ENCODE measurements at regions not wholly inside any gene's neighbourhood (a gene's known extent, or its start where the extent isn't known, plus 50 kb on each side); places are given as distances from the start of the nearest gene placed in this dataset.
"Not testable (repeated sequence)": the region's sequence is repeated elsewhere in the genome, so short reads cannot be mapped to it uniquely, and the experiment has no call there.

- DNase-seq: no peak
- Histone ChIP-seq H3K27me3 (ENCODE audit: low read length) (no peaks in the 10 kb centered on the region), H3K36me3 (ENCODE audit: insufficient read depth, low read length) (no peaks in the 10 kb centered on the region), H3K79me2 (ENCODE audit: low read length) (no peaks in the 10 kb centered on the region), H3K4me2 (ENCODE audit: low read depth, low read length, poor library complexity, severe bottlenecking) (no peak overlapping the region), H2AFZ (ENCODE audit: low read length) (no peak overlapping the region), H3K4me1 (ENCODE audit: low read length) (no peaks in the 10 kb centered on the region), H3K9me2 (replicated peaks; ENCODE audit: insufficient read depth, low read length) (no peaks in the 10 kb centered on the region), H4K20me1 (ENCODE audit: insufficient read depth, low read depth, low read length) (no peaks in the 10 kb centered on the region), H3K9ac (ENCODE audit: low read length) (no peak overlapping the region), H3K4me3 (ENCODE audit: low read length) (no peak overlapping the region), H3K9me3 (ENCODE audit: low read length) (peaks cover 17% of the 10 kb centered on the region), H3K27ac (ENCODE audit: low read length) (no peak overlapping the region)
These were observed 166.4 kb upstream of the PPP1R3A start for GRCh38 chr7:114085313-114085591.

GRCh38 chr7:114084472-114085312 lies 165.9 kb upstream of the PPP1R3A start:
- H3K4me2 ChIP-seq (ENCODE audit: low read depth, low read length, poor library complexity, severe bottlenecking): no peak overlapping the region
- no peaks in the 10 kb centered on the region for H3K79me2 ChIP-seq (ENCODE audit: low read length)
- H3K4me3 ChIP-seq (ENCODE audit: low read length): no peak overlapping the region
- no peaks in the 10 kb centered on the region for H4K20me1 ChIP-seq (ENCODE audit: insufficient read depth, low read depth, low read length)
- H3K27me3 ChIP-seq (ENCODE audit: low read length): no peaks in the 10 kb centered on the region
- DNase-seq: no peak
- H3K36me3 ChIP-seq (ENCODE audit: insufficient read depth, low read length): no peaks in the 10 kb centered on the region
- H3K9ac ChIP-seq (ENCODE audit: low read length): no peak overlapping the region
- no peak overlapping the region for H3K27ac ChIP-seq (ENCODE audit: low read length)
- H3K4me1 ChIP-seq (ENCODE audit: low read length): no peaks in the 10 kb centered on the region
- no peaks in the 10 kb centered on the region for H3K9me2 ChIP-seq (replicated peaks; ENCODE audit: insufficient read depth, low read length)
- no peak overlapping the region for H2AFZ ChIP-seq (ENCODE audit: low read length)
- H3K9me3 ChIP-seq (ENCODE audit: low read length): peaks cover 13% of the 10 kb centered on the region

- H3K4me1 ChIP-seq (ENCODE audit: low read length): no peaks in the 10 kb centered on the region
- no peak overlapping the region for H3K4me2 ChIP-seq (ENCODE audit: low read depth, low read length, poor library complexity, severe bottlenecking)
- no peaks in the 10 kb centered on the region for H4K20me1 ChIP-seq (ENCODE audit: insufficient read depth, low read depth, low read length)
- H3K27ac ChIP-seq (ENCODE audit: low read length): no peak overlapping the region
- H3K36me3 ChIP-seq (ENCODE audit: insufficient read depth, low read length): no peaks in the 10 kb centered on the region
- H3K4me3 ChIP-seq (ENCODE audit: low read length): no peak overlapping the region
- DNase-seq: no peak
- H2AFZ ChIP-seq (ENCODE audit: low read length): no peak overlapping the region
- no peak overlapping the region for H3K9ac ChIP-seq (ENCODE audit: low read length)
- peaks cover 10% of the 10 kb centered on the region; the same call in 1 of the 2 replicates for H3K9me3 ChIP-seq (ENCODE audit: low read length)
- no peaks in the 10 kb centered on the region for H3K9me2 ChIP-seq (replicated peaks; ENCODE audit: insufficient read depth, low read length)
- no peaks in the 10 kb centered on the region for H3K79me2 ChIP-seq (ENCODE audit: low read length)
- H3K27me3 ChIP-seq (ENCODE audit: low read length): no peaks in the 10 kb centered on the region
These were observed 165.2 kb upstream of the PPP1R3A start for GRCh38 chr7:114084002-114084471.

GRCh38 chr7:114083166-114084001 lies 164.6 kb upstream of the PPP1R3A start:
- H3K27ac ChIP-seq (ENCODE audit: low read length): no peak overlapping the region
- H4K20me1 ChIP-seq (ENCODE audit: insufficient read depth, low read depth, low read length): no peaks in the 10 kb centered on the region
- no peaks in the 10 kb centered on the region for H3K27me3 ChIP-seq (ENCODE audit: low read length)
- H3K9ac ChIP-seq (ENCODE audit: low read length): no peak overlapping the region
- no peak overlapping the region for H3K4me3 ChIP-seq (ENCODE audit: low read length)
- no peak overlapping the region for H3K4me2 ChIP-seq (ENCODE audit: low read depth, low read length, poor library complexity, severe bottlenecking)
- no peaks in the 10 kb centered on the region for H3K36me3 ChIP-seq (ENCODE audit: insufficient read depth, low read length)
- H3K9me2 ChIP-seq (replicated peaks; ENCODE audit: insufficient read depth, low read length): no peaks in the 10 kb centered on the region
- H2AFZ ChIP-seq (ENCODE audit: low read length): no peak overlapping the region
- no peaks in the 10 kb centered on the region for H3K4me1 ChIP-seq (ENCODE audit: low read length)
- DNase-seq: no peak
- H3K79me2 ChIP-seq (ENCODE audit: low read length): no peaks in the 10 kb centered on the region
- H3K9me3 ChIP-seq (ENCODE audit: low read length): peaks cover 10% of the 10 kb centered on the region; the same call in 1 of the 2 replicates

GRCh38 chr7:114082642-114083165 lies 163.9 kb upstream of the PPP1R3A start:
- Histone ChIP-seq H3K9me2 (replicated peaks; ENCODE audit: insufficient read depth, low read length) (no peaks in the 10 kb centered on the region), H3K4me1 (ENCODE audit: low read length) (no peaks in the 10 kb centered on the region), H3K9ac (ENCODE audit: low read length) (no peak overlapping the region), H3K27me3 (ENCODE audit: low read length) (no peaks in the 10 kb centered on the region), H4K20me1 (ENCODE audit: insufficient read depth, low read depth, low read length) (no peaks in the 10 kb centered on the region), H3K4me3 (ENCODE audit: low read length) (no peak overlapping the region), H3K9me3 (ENCODE audit: low read length) (peaks cover 10% of the 10 kb centered on the region; the same call in 1 of the 2 replicates), H3K27ac (ENCODE audit: low read length) (no peak overlapping the region), H3K36me3 (ENCODE audit: insufficient read depth, low read length) (no peaks in the 10 kb centered on the region), H3K4me2 (ENCODE audit: low read depth, low read length, poor library complexity, severe bottlenecking) (no peak overlapping the region), H3K79me2 (ENCODE audit: low read length) (no peaks in the 10 kb centered on the region), H2AFZ (ENCODE audit: low read length) (no peak overlapping the region)
- no peak for DNase-seq

GRCh38 chr7:114081606-114082425 lies 163.0 kb upstream of the PPP1R3A start:
- 0 out of 2 replicates have a peak, but pooled peaks cover 10% of the 10 kb centered on the region for H3K9me3 ChIP-seq (ENCODE audit: low read length)

GRCh38 chr7:114077158-114077524 lies 158.3 kb upstream of the PPP1R3A start:
- H3K4me1 ChIP-seq (ENCODE audit: low read length); H3K9me3 ChIP-seq (ENCODE audit: low read length); H3K27ac ChIP-seq (ENCODE audit: low read length); H2AFZ ChIP-seq (ENCODE audit: low read length); H3K27me3 ChIP-seq (ENCODE audit: low read length); H3K79me2 ChIP-seq (ENCODE audit: low read length); H3K9me2 ChIP-seq (replicated peaks; ENCODE audit: insufficient read depth, low read length); H3K9ac ChIP-seq (ENCODE audit: low read length); H3K36me3 ChIP-seq (ENCODE audit: insufficient read depth, low read length); H3K4me3 ChIP-seq (ENCODE audit: low read length); DNase-seq; H3K4me2 ChIP-seq (ENCODE audit: low read depth, low read length, poor library complexity, severe bottlenecking); H4K20me1 ChIP-seq (ENCODE audit: insufficient read depth, low read depth, low read length): not testable (repeated sequence)

More at GRCh38 chr7:114081606-114082425, 163.0 kb upstream of the PPP1R3A start:
- H3K4me2 ChIP-seq (ENCODE audit: low read depth, low read length, poor library complexity, severe bottlenecking): no peak overlapping the region
- H3K4me1 ChIP-seq (ENCODE audit: low read length): no peaks in the 10 kb centered on the region
- no peak overlapping the region for H2AFZ ChIP-seq (ENCODE audit: low read length)
- H3K9me2 ChIP-seq (replicated peaks; ENCODE audit: insufficient read depth, low read length): no peaks in the 10 kb centered on the region
- H3K79me2 ChIP-seq (ENCODE audit: low read length): no peaks in the 10 kb centered on the region
- H3K36me3 ChIP-seq (ENCODE audit: insufficient read depth, low read length): no peaks in the 10 kb centered on the region
- H3K4me3 ChIP-seq (ENCODE audit: low read length): no peak overlapping the region
- peak; percentile 57 for DNase-seq
- no peaks in the 10 kb centered on the region for H3K27me3 ChIP-seq (ENCODE audit: low read length)
- no peak overlapping the region for H3K27ac ChIP-seq (ENCODE audit: low read length)
- no peaks in the 10 kb centered on the region for H4K20me1 ChIP-seq (ENCODE audit: insufficient read depth, low read depth, low read length)
- no peak overlapping the region for H3K9ac ChIP-seq (ENCODE audit: low read length)
